Naive B cell (primary cell): ENCODE measurements at regions not wholly inside any gene's neighbourhood (a gene's known extent, or its start where the extent isn't known, plus 50 kb on each side); places are given as distances from the start of the nearest gene placed in this dataset.
"Not testable (repeated sequence)": the region's sequence is repeated elsewhere in the genome, so short reads cannot be mapped to it uniquely, and the experiment has no call there.

Experiments
- ATAC-seq, 2 donors: fragments of 150-1000 bp; cut with Tn5 transposase; 2 replicates each; pipeline ENCODE4 v1.10.0; 2021; ENCODE audit warnings: low read depth in 2 of 2, mild to moderate bottlenecking in 2 of 2, moderate library complexity in 2 of 2
- DNase-seq: peaks from one replicate; pipeline ENCODE4 v3.0.0; 2022
- H3K27ac Mint-ChIP-seq, 6 donors: one replicate each; pipeline ENCODE4 v1.8.0; 2020 to 2022; ENCODE audit warnings: mild to moderate bottlenecking in 6 of 6, mixed read lengths in 6 of 6, moderate library complexity in 5 of 6, inconsistent platforms in 2 of 6
- H3K27me3 Mint-ChIP-seq, 3 donors: one replicate each; pipeline ENCODE4 v1.8.0; 2021 to 2022; ENCODE audit warnings: mixed read lengths in 3 of 3, mild to moderate bottlenecking in 1 of 3
- H3K36me3 Mint-ChIP-seq, 2 donors: one replicate each; pipeline ENCODE4 v1.8.0; 2020 to 2022; ENCODE audit warnings: mixed read lengths in 2 of 2, inconsistent platforms in 1 of 2, mild to moderate bottlenecking in 1 of 2
- H3K4me1 Mint-ChIP-seq, 3 donors: one replicate each; pipeline ENCODE4 v1.8.0; 2020 to 2022; ENCODE audit warnings: mixed read lengths in 3 of 3, inconsistent platforms in 1 of 3, mild to moderate bottlenecking in 1 of 3, moderate library complexity in 1 of 3
- H3K4me3 Mint-ChIP-seq, 8 donors: one replicate each; pipeline ENCODE4 v1.8.0; 2020 to 2022; ENCODE audit warnings: mild to moderate bottlenecking in 8 of 8, mixed read lengths in 8 of 8, moderate library complexity in 8 of 8, inconsistent platforms in 2 of 8
- H3K9me3 Mint-ChIP-seq, 7 donors: one replicate each; pipeline ENCODE4 v1.8.0; 2020 to 2022; ENCODE audit warnings: mixed read lengths in 7 of 7, mild to moderate bottlenecking in 5 of 7, inconsistent platforms in 2 of 7, moderate library complexity in 1 of 7

GRCh38 chr7:67373389-67373788 lies 376.8 kb downstream of the TYW1 start:
- Mint-ChIP-seq H3K27me3 (peaks cover 14 to 46% (median 42%) of the 10 kb centered on the region in 3 donors), H3K9me3 (peaks cover 5 to 19% (median 8%) of the 10 kb centered on the region in 7 donors), H3K36me3 (peaks cover 0 to 11% of the 10 kb centered on the region in 2 donors)
- DNase-seq, H3K27ac Mint-ChIP-seq, ATAC-seq, H3K4me3 Mint-ChIP-seq, H3K4me1 Mint-ChIP-seq: not testable (repeated sequence)

- Mint-ChIP-seq H3K27me3 (peaks cover 14 to 35% (median 29%) of the 10 kb centered on the region in 3 donors), H3K4me1 (peaks cover 4 to 8% (median 4%) of the 10 kb centered on the region in 3 donors), H3K4me3 (peak overlapping the region in 1 of 8 donors; percentile 44), H3K27ac (peak overlapping the region in 1 of 6 donors; percentile 16), H3K9me3 (peaks cover 5 to 19% (median 8%) of the 10 kb centered on the region in 7 donors), H3K36me3 (peaks cover 0 to 11% of the 10 kb centered on the region in 2 donors)
- no peak for ATAC-seq
- DNase-seq, result no peak
These were observed 378.8 kb downstream of the TYW1 start for GRCh38 chr7:67375427-67375826.

GRCh38 chr7:67377939-67378862 lies 381.6 kb downstream of the TYW1 start:
- DNase-seq, result peak; percentile 52
- peak in 1 of 2 donors; percentile 58 for ATAC-seq
- Mint-ChIP-seq H3K36me3 (peaks cover 0 to 11% of the 10 kb centered on the region in 2 donors), H3K27me3 (peaks cover 8 to 21% (median 20%) of the 10 kb centered on the region in 3 donors), H3K4me3 (no peak overlapping the region), H3K4me1 (no peaks in the 10 kb centered on the region), H3K9me3 (peaks cover 5 to 19% (median 8%) of the 10 kb centered on the region in 7 donors), H3K27ac (no peak overlapping the region)

DNA sequence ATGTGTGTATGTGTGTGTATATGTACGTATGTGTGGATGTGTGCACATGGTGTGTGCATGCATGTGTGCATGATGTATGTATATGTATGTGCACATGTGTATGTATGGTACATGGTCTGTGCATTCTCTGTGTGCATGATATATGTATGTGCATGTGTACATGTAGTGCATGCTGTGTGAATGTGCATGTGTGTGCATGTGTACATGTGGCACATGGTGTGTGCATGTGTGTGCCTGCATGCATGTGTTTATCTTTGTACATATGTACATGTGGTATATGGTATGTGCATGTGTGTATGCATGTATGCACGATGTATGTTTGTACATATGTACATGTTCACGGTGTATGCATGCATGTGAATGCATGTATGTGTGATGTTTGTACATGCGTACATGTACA lies 383.7 kb downstream of the TYW1 start:
- ATAC-seq (no peak), DNase-seq (no peak)
- Mint-ChIP-seq H3K9me3 (peaks cover 0 to 10% (median 0%) of the 10 kb centered on the region in 7 donors), H3K4me3 (no peak overlapping the region), H3K27me3 (peaks cover 4 to 11% (median 10%) of the 10 kb centered on the region in 3 donors), H3K27ac (no peak overlapping the region), H3K4me1 (no peaks in the 10 kb centered on the region), H3K36me3 (peaks cover 0 to under 1% of the 10 kb centered on the region in 2 donors)

GRCh38 chr7:67380858-67381257 lies 384.2 kb downstream of the TYW1 start:
- H3K36me3 Mint-ChIP-seq, result no peaks in the 10 kb centered on the region
- peaks cover 0 to 5% (median 0%) of the 10 kb centered on the region in 7 donors for H3K9me3 Mint-ChIP-seq
- ATAC-seq, result no peak
- DNase-seq, result no peak
- no peak overlapping the region for H3K27ac Mint-ChIP-seq
- H3K4me3 Mint-ChIP-seq, result no peak overlapping the region
- no peaks in the 10 kb centered on the region for H3K4me1 Mint-ChIP-seq
- H3K27me3 Mint-ChIP-seq, result peaks cover 4 to 8% (median 7%) of the 10 kb centered on the region in 3 donors

- H3K36me3 Mint-ChIP-seq, result peaks cover 0 to 7% of the 10 kb centered on the region in 2 donors
- no peaks in the 10 kb centered on the region for H3K4me1 Mint-ChIP-seq
- peaks cover 5 to 9% (median 5%) of the 10 kb centered on the region in 3 donors for H3K27me3 Mint-ChIP-seq
- DNase-seq, result no peak
- H3K9me3 Mint-ChIP-seq, result peaks cover 0 to 4% (median 0%) of the 10 kb centered on the region in 7 donors
- H3K4me3 Mint-ChIP-seq, result no peak overlapping the region
- H3K27ac Mint-ChIP-seq, result peak overlapping the region in 2 of 6 donors; percentile 40 to 55
- ATAC-seq, result no peak
These were observed 391.2 kb downstream of the TYW1 start for GRCh38 chr7:67387851-67388250.

GRCh38 chr7:67391168-67391567 lies 394.5 kb downstream of the TYW1 start:
- Mint-ChIP-seq H3K27ac (no peak overlapping the region), H3K36me3 (peaks cover 0 to 5% of the 10 kb centered on the region in 2 donors), H3K4me1 (no peaks in the 10 kb centered on the region), H3K4me3 (peak overlapping the region in 1 of 8 donors; percentile 47), H3K27me3 (peaks cover 4 to 9% (median 5%) of the 10 kb centered on the region in 3 donors), H3K9me3 (peaks cover 0 to 9% (median 4%) of the 10 kb centered on the region in 7 donors)
- ATAC-seq (no peak), DNase-seq (no peak)

- ATAC-seq (no peak), DNase-seq (no peak)
- H3K36me3 Mint-ChIP-seq, result no peaks in the 10 kb centered on the region
- no peaks in the 10 kb centered on the region for H3K4me1 Mint-ChIP-seq
- H3K27ac Mint-ChIP-seq, result no peak overlapping the region
- H3K9me3 Mint-ChIP-seq, result peaks cover 0 to 14% (median 5%) of the 10 kb centered on the region in 7 donors
- no peak overlapping the region for H3K4me3 Mint-ChIP-seq
- H3K27me3 Mint-ChIP-seq, result peaks cover 0 to 5% (median 3%) of the 10 kb centered on the region in 3 donors
These were observed 396.2 kb downstream of the TYW1 start for GRCh38 chr7:67392596-67393438.

GRCh38 chr7:67393903-67394302 lies 397.3 kb downstream of the TYW1 start:
- DNase-seq (no peak), ATAC-seq (no peak)
- Mint-ChIP-seq H3K36me3 (no peaks in the 10 kb centered on the region), H3K27me3 (no peaks in the 10 kb centered on the region), H3K4me1 (no peaks in the 10 kb centered on the region), H3K4me3 (no peak overlapping the region), H3K27ac (no peak overlapping the region), H3K9me3 (peaks cover 0 to 25% (median 12%) of the 10 kb centered on the region in 7 donors)

GRCh38 chr7:67398916-67399315 lies 402.3 kb downstream of the TYW1 start:
- H3K27me3 Mint-ChIP-seq, result peaks cover 0 to 1% (median 0%) of the 10 kb centered on the region in 3 donors
- no peaks in the 10 kb centered on the region for H3K4me1 Mint-ChIP-seq
- no peak overlapping the region for H3K4me3 Mint-ChIP-seq
- no peak overlapping the region for H3K27ac Mint-ChIP-seq
- peaks cover 0 to 53% (median 14%) of the 10 kb centered on the region in 7 donors for H3K9me3 Mint-ChIP-seq
- H3K36me3 Mint-ChIP-seq, result no peaks in the 10 kb centered on the region
- ATAC-seq, result no peak
- no peak for DNase-seq

DNA sequence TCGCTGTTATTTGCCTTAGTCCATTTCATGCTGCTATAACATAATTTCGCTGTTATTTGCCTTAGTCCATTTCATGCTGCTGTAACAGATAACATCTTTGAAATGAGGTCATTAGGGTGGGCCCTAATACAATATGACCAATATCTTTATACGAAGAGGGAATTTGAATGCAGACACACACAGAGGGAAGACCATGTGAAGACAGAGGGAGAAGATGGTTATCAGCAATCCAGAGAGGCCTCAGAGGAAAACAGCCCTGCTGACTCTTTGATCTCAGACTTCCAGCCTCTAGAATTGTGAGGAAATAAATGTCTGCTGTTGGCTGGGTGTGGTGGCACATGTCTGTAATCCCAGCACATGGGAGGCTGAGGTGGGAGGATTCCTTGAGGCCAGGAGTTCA lies 404.9 kb downstream of the TYW1 start:
- H3K4me1 Mint-ChIP-seq, result no peaks in the 10 kb centered on the region
- no peaks in the 10 kb centered on the region for H3K36me3 Mint-ChIP-seq
- H3K27me3 Mint-ChIP-seq, result peaks cover 0 to 4% (median 0%) of the 10 kb centered on the region in 3 donors
- no peak overlapping the region for H3K4me3 Mint-ChIP-seq
- no peak overlapping the region for H3K27ac Mint-ChIP-seq
- H3K9me3 Mint-ChIP-seq, result peaks cover 0 to 50% (median 13%) of the 10 kb centered on the region in 7 donors
- no peak for DNase-seq
- ATAC-seq, result no peak

DNA sequence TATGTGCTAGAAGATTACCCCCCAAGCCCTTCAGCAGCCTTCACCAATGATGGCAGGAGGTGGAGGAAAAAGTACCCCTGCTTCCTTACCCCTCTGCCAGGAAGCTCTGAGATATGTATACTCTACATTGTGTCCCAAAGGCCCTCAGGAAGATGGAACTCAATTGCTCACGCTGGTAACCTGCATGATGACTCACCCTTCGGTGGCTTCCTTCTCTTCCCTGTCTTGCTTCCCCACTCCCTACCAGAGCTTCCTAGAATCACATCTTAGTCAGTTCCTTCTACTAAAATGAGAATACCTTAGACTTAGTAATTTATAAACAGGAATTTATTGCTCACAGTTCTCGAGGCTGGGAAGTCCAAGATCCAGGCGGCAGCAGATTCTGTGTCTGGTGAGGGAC lies 405.6 kb downstream of the TYW1 start:
- peaks cover 0 to 47% (median 10%) of the 10 kb centered on the region in 7 donors for H3K9me3 Mint-ChIP-seq
- DNase-seq (no peak), ATAC-seq (no peak)
- no peak overlapping the region for H3K27ac Mint-ChIP-seq
- H3K27me3 Mint-ChIP-seq, result peaks cover 0 to 4% (median 0%) of the 10 kb centered on the region in 3 donors
- H3K4me3 Mint-ChIP-seq, result no peak overlapping the region
- no peaks in the 10 kb centered on the region for H3K4me1 Mint-ChIP-seq
- no peaks in the 10 kb centered on the region for H3K36me3 Mint-ChIP-seq

DNA sequence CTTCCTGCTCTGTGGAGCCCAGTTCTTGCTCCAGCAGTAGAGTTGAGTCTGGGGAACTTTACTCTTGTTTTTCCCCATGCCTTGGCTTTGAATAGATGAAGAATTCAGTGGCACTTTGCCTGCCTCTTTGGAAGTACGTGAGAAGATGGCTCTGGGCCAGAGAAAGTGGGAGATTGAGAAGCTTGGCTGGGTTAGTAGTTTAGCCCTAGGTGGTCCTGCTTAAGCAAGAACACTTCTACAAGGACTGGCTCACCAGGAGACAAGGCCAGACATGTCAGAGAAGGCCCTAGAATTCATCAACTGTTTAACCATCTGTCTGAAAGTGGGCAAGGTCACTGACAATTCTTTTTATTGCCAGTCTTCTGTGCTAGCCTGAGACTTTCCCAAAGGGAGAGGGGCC lies 410.3 kb downstream of the TYW1 start:
- no peak overlapping the region for H3K4me3 Mint-ChIP-seq
- peaks cover 0 to 15% (median 0%) of the 10 kb centered on the region in 3 donors for H3K27me3 Mint-ChIP-seq
- H3K9me3 Mint-ChIP-seq, result peaks cover 0 to 28% (median 6%) of the 10 kb centered on the region in 7 donors
- H3K4me1 Mint-ChIP-seq, result no peaks in the 10 kb centered on the region
- no peak for ATAC-seq
- no peak for DNase-seq
- H3K36me3 Mint-ChIP-seq, result no peaks in the 10 kb centered on the region
- no peak overlapping the region for H3K27ac Mint-ChIP-seq
